IgD-negative memory B cell (primary cell): ENCODE measurements at regions not wholly inside any gene's neighbourhood (a gene's known extent, or its start where the extent isn't known, plus 50 kb on each side); places are given as distances from the start of the nearest gene placed in this dataset.
"Not testable (repeated sequence)": the region's sequence is repeated elsewhere in the genome, so short reads cannot be mapped to it uniquely, and the experiment has no call there.

Experiments used
- H3K27ac Mint-ChIP-seq, 3 donors: one replicate each; pipeline ENCODE4 v1.8.0; 2020 to 2022; ENCODE audit warnings: mild to moderate bottlenecking in 3 of 3, mixed read lengths in 3 of 3, moderate library complexity in 1 of 3
- H3K27me3 Mint-ChIP-seq: one replicate; pipeline ENCODE4 v1.8.0; 2021; ENCODE audit warnings: mixed read lengths
- H3K36me3 Mint-ChIP-seq: one replicate; pipeline ENCODE4 v1.8.0; 2020; ENCODE audit warnings: mild to moderate bottlenecking, mixed read lengths
- H3K4me1 Mint-ChIP-seq, 3 donors: one replicate each; pipeline ENCODE4 v1.8.0; 2020 to 2022; ENCODE audit warnings: mixed read lengths in 3 of 3, mild to moderate bottlenecking in 1 of 3
- H3K4me3 Mint-ChIP-seq, 4 donors: one replicate each; pipeline ENCODE4 v1.8.0; 2020 to 2022; ENCODE audit warnings: mild to moderate bottlenecking in 4 of 4, mixed read lengths in 4 of 4, moderate library complexity in 3 of 4
- H3K9me3 Mint-ChIP-seq, 3 donors: one replicate each; pipeline ENCODE4 v1.8.0; 2020 to 2021; ENCODE audit warnings: mixed read lengths in 3 of 3, mild to moderate bottlenecking in 1 of 3

DNA sequence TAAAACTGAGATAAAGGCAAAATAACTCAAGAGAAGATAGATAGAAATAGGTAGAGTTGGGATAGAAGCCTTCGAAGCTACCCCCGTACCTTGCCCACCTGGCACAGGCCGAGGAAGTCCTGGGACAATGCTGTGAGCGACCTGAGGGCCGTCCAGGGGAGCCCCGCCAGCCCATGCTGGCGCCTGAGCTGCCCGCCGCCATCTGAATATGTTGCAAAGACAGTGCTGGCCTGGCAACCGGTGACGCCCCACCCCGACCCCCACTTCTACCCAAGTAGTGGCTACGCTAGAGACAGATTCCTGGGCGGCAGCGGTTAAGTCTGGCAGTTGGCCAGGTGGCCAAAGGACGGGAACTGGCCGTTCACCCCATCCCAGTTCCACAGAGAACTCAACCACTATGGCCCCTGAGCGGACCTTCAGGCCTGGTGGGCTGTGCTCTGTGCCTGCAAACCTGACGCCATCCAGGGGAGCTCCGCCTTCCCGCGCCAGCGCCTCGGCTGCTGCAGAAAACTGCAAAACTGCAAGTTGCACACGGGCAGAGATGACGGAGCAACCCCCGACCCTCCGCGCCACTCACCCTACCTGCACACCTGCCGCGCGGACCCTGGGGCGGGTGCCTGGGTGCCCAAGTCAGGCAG, 866.2 kb downstream of the SPATA31A1 start:
- not testable (repeated sequence) for H3K36me3 Mint-ChIP-seq, H3K4me3 Mint-ChIP-seq, H3K27ac Mint-ChIP-seq, H3K4me1 Mint-ChIP-seq, H3K27me3 Mint-ChIP-seq, H3K9me3 Mint-ChIP-seq

DNA sequence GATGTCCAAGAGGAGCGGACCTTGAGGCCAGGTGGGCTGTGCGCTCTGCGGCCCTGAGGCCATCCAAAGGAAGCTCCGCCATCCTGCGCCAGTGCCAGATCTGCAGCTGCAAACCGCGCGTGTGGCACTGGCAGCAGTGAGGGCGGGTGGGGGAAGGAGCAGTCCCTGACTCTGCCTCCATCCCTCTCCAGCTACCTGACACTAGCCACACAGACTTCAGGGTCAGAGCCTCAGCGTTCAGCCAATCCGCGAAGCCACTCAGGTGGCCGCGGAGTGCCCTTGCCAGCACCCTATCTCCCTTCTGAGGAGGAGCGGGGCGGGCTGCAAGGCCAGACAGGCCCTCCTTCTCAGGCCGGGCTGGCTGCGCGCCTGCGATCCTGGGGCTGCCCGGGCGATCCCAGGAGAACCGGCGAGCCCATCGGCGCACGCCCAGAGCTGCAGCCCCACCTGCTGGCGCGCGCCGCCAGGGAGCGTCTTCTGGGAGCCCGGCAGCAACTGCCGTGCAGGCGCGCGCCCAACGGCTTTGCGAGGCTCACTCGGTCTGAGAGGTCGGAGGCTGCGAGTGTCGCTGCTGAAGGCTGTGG, 867.2 kb downstream of the SPATA31A1 start:
- H3K9me3 Mint-ChIP-seq, H3K27me3 Mint-ChIP-seq, H3K4me1 Mint-ChIP-seq, H3K27ac Mint-ChIP-seq, H3K36me3 Mint-ChIP-seq, H3K4me3 Mint-ChIP-seq: not testable (repeated sequence)

DNA sequence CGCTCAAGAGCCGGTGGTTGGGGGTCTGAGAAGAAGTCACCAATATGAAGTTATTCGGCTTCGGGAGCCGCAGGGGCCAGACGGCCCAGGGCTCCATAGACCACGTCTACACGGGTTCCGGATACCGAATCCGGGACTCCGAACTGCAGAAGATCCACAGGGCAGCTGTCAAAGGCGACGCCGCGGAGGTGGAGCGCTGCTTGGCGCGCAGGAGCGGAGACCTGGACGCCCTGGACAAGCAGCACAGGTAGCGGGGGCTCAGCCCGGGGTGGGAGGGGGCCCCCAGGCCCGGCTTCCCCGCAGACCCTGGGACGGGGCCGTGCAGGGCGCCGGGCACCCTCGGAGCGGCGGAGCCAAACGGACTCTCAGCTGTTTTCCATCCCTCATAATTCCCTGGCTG, 867.9 kb downstream of the SPATA31A1 start:
- not testable (repeated sequence) for H3K4me1 Mint-ChIP-seq, H3K36me3 Mint-ChIP-seq, H3K27ac Mint-ChIP-seq, H3K4me3 Mint-ChIP-seq, H3K9me3 Mint-ChIP-seq, H3K27me3 Mint-ChIP-seq
